ENCODE measurements at regions not wholly inside any gene's neighbourhood (a gene's known extent, or its start where the extent isn't known, plus 50 kb on each side); places are given as distances from the start of the nearest gene placed in this dataset.

DNA sequence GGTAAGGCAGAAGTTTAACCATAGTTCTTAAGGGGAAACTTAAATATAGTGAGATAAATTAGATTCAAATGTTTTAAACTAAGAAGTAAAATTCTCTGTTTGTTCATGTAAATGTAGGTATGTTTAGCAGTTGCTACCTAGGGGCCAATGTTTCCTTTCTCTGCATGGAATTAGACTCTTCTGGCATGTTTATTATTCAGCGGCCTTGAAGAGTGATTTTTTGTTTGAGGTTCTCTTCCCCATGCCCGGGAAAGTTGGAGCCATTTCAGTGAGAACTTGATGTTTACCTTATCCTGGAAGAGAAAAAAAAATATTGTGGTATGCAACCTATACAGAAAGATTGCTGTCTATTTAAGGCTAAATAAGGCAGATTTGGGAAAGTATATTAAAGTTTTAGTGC lies 492.9 kb downstream of the KLF5 start:
- TF ChIP-seq, protein P1, sequence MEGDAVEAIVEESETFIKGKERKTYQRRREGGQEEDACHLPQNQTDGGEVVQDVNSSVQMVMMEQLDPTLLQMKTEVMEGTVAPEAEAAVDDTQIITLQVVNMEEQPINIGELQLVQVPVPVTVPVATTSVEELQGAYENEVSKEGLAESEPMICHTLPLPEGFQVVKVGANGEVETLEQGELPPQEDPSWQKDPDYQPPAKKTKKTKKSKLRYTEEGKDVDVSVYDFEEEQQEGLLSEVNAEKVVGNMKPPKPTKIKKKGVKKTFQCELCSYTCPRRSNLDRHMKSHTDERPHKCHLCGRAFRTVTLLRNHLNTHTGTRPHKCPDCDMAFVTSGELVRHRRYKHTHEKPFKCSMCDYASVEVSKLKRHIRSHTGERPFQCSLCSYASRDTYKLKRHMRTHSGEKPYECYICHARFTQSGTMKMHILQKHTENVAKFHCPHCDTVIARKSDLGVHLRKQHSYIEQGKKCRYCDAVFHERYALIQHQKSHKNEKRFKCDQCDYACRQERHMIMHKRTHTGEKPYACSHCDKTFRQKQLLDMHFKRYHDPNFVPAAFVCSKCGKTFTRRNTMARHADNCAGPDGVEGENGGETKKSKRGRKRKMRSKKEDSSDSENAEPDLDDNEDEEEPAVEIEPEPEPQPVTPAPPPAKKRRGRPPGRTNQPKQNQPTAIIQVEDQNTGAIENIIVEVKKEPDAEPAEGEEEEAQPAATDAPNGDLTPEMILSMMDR (IDR thresholded peaks at IDR 0.05; ENCODE audit: poor library complexity, severe bottlenecking): no peak
- TF ChIP-seq EZH2 (IDR thresholded peaks at IDR 0.05; ENCODE audit: borderline replicate concordance, insufficient read depth, low read length, poor library complexity, severe bottlenecking) (no peak), SMC3 (conservative IDR thresholded peaks at IDR 0.05; ENCODE audit: poor library complexity) (no peak), MXI1 (conservative IDR thresholded peaks at IDR 0.05; ENCODE audit: poor library complexity, severe bottlenecking) (no peak), RAD21 (conservative IDR thresholded peaks at IDR 0.05) (no peak)
- TF ChIP-seq, protein P2, sequence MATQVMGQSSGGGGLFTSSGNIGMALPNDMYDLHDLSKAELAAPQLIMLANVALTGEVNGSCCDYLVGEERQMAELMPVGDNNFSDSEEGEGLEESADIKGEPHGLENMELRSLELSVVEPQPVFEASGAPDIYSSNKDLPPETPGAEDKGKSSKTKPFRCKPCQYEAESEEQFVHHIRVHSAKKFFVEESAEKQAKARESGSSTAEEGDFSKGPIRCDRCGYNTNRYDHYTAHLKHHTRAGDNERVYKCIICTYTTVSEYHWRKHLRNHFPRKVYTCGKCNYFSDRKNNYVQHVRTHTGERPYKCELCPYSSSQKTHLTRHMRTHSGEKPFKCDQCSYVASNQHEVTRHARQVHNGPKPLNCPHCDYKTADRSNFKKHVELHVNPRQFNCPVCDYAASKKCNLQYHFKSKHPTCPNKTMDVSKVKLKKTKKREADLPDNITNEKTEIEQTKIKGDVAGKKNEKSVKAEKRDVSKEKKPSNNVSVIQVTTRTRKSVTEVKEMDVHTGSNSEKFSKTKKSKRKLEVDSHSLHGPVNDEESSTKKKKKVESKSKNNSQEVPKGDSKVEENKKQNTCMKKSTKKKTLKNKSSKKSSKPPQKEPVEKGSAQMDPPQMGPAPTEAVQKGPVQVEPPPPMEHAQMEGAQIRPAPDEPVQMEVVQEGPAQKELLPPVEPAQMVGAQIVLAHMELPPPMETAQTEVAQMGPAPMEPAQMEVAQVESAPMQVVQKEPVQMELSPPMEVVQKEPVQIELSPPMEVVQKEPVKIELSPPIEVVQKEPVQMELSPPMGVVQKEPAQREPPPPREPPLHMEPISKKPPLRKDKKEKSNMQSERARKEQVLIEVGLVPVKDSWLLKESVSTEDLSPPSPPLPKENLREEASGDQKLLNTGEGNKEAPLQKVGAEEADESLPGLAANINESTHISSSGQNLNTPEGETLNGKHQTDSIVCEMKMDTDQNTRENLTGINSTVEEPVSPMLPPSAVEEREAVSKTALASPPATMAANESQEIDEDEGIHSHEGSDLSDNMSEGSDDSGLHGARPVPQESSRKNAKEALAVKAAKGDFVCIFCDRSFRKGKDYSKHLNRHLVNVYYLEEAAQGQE (IDR thresholded peaks at IDR 0.05; ENCODE audit: borderline replicate concordance): no peak

All from neural cell (in vitro differentiated cells).